ENCODE measurements at regions not wholly inside any gene's neighbourhood (a gene's known extent, or its start where the extent isn't known, plus 50 kb on each side); places are given as distances from the start of the nearest gene placed in this dataset.
A peak's percentile ranks its signal among the peaks of the same experiment; 100 is the strongest.
"Not testable (repeated sequence)": the region's sequence is repeated elsewhere in the genome, so short reads cannot be mapped to it uniquely, and the experiment has no call there.

DNA sequence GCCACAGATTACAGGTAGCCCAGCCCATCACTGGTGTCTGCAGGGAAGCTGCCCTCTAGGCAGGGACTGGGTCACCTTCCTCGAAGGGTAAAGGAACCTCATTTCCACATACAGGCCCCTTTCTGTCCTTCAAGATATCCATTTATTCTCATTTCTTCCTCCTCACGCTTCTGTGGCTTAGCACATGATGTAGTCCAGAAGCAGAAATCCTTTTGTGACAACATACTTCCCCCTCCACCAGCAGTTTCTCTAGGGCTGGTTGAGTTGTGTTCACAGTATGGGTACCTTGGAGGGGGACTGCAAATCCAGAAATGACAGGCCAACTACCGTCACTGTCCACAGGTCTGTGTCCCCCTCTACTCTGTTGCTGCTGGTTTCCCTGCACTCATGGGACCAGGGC is 364.9 kb downstream of the ANAPC1 start:
- H3K4me2 ChIP-seq (ENCODE audit: extremely low read depth, insufficient read depth, low read length) = no peak overlapping the region
- H3K36me3 ChIP-seq (ENCODE audit: control insufficient read depth, insufficient read depth, low read length) = no peaks in the 10 kb centered on the region
- TF ChIP-seq, protein P1, sequence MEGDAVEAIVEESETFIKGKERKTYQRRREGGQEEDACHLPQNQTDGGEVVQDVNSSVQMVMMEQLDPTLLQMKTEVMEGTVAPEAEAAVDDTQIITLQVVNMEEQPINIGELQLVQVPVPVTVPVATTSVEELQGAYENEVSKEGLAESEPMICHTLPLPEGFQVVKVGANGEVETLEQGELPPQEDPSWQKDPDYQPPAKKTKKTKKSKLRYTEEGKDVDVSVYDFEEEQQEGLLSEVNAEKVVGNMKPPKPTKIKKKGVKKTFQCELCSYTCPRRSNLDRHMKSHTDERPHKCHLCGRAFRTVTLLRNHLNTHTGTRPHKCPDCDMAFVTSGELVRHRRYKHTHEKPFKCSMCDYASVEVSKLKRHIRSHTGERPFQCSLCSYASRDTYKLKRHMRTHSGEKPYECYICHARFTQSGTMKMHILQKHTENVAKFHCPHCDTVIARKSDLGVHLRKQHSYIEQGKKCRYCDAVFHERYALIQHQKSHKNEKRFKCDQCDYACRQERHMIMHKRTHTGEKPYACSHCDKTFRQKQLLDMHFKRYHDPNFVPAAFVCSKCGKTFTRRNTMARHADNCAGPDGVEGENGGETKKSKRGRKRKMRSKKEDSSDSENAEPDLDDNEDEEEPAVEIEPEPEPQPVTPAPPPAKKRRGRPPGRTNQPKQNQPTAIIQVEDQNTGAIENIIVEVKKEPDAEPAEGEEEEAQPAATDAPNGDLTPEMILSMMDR (conservative IDR thresholded peaks at IDR 0.05 in 1 of 2, IDR thresholded peaks at IDR 0.05 in 1 of 2; ENCODE audit: low read depth in 1 of 2, low read length in 2 of 2) = no peak
- no peaks in the 10 kb centered on the region for H4K20me1 ChIP-seq (ENCODE audit: control insufficient read depth, extremely low read depth, insufficient read depth, low read length)
- no peaks in the 10 kb centered on the region for H3K79me2 ChIP-seq (ENCODE audit: control insufficient read depth, insufficient read depth, low read length)
- H3K9me3 ChIP-seq (ENCODE audit: control insufficient read depth, insufficient read depth, low read depth, low read length) = no peaks in the 10 kb centered on the region
- H3K27me3 ChIP-seq (ENCODE audit: control insufficient read depth, insufficient read depth, low read length) = no peaks in the 10 kb centered on the region
- no peak overlapping the region for H2AFZ ChIP-seq (ENCODE audit: low read length)
- H3K4me3 ChIP-seq (replicated peaks in 1 of 4; ENCODE audit: control extremely low read depth in 1 of 4, insufficient read depth in 1 of 4, low read depth in 3 of 4, low read length in 4 of 4) = no peak overlapping the region
- H3K27ac ChIP-seq (ENCODE audit: insufficient read depth, low read length) = no peak overlapping the region
- H3K4me1 ChIP-seq (ENCODE audit: control insufficient read depth, extremely low read depth, insufficient read depth, low read length) = peaks cover 15% of the 10 kb centered on the region
- no peak overlapping the region for H3K9ac ChIP-seq (ENCODE audit: insufficient read depth, low read length)
- DNase-seq (ENCODE audit: low read depth in 2 of 2) = no peak

DNA sequence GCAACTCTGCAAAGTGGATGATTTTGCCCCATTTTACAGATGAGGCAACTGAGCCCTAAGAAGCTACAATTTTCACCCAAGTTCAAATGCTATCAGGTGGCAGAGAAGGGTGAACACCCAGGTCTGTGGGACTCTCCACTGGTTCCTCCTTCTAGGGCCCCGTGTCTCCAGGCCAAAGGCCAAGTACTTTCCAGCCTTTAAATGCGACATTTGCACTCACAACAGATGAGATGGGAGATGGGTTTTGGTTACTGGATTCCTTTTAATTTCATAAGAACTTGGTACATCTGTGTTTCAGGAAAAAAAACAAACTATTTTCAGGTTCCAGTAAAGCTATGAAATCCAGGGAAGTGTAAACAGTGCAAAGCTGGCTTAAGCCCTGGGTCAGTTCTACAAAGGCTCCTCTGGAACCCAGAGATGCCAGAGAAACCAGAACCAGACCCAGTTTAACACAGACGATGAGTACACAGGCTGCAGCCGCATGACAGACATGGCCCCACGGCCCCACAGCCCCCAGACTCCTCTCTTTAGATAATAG is 361.7 kb downstream of the ANAPC1 start:
- peak; percentile 25 to 84 for DNase-seq (ENCODE audit: low read depth in 2 of 2)
- no peak for TF ChIP-seq EZH2 (IDR thresholded peaks at IDR 0.05; ENCODE audit: low read length, missing control alignments)
- TF ChIP-seq, protein P1 (conservative IDR thresholded peaks at IDR 0.05 in 1 of 2, IDR thresholded peaks at IDR 0.05 in 1 of 2; ENCODE audit: low read depth in 1 of 2, low read length in 2 of 2) = no peak
- Histone ChIP-seq H2AFZ (ENCODE audit: low read length) (no peak overlapping the region), H3K4me3 (replicated peaks in 1 of 4; ENCODE audit: control extremely low read depth in 1 of 4, insufficient read depth in 1 of 4, low read depth in 3 of 4, low read length in 4 of 4) (no peak overlapping the region), H3K4me2 (ENCODE audit: extremely low read depth, insufficient read depth, low read length) (no peak overlapping the region), H3K4me1 (ENCODE audit: control insufficient read depth, extremely low read depth, insufficient read depth, low read length) (peaks cover 15% of the 10 kb centered on the region), H3K9ac (ENCODE audit: insufficient read depth, low read length) (no peak overlapping the region), H3K27ac (ENCODE audit: insufficient read depth, low read length) (no peak overlapping the region), H4K20me1 (ENCODE audit: control insufficient read depth, extremely low read depth, insufficient read depth, low read length) (no peaks in the 10 kb centered on the region), H3K36me3 (ENCODE audit: control insufficient read depth, insufficient read depth, low read length) (no peaks in the 10 kb centered on the region), H3K9me3 (ENCODE audit: control insufficient read depth, insufficient read depth, low read depth, low read length) (no peaks in the 10 kb centered on the region), H3K27me3 (ENCODE audit: control insufficient read depth, insufficient read depth, low read length) (no peaks in the 10 kb centered on the region), H3K79me2 (ENCODE audit: control insufficient read depth, insufficient read depth, low read length) (no peaks in the 10 kb centered on the region)

DNA sequence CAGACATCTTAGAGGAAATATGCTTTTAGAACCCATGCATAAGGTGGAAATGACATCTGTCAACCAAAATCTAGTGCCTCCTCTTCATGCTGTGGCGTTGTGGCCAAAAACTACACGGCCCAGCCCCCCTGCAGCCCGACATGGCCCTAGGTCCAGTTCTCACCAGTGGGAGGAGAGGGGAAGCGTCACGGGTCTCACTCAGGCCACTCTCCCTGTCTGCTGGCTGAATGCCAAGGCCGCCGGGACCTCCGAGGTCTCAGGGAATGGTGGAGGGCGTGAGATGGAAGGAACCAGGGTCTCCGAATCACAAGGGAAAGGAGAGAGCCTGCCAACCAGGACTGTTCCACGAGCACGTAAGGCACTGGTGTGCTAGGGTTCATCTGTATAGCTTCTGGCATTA is 361.0 kb downstream of the ANAPC1 start:
- Histone ChIP-seq H3K4me1 (ENCODE audit: control insufficient read depth, extremely low read depth, insufficient read depth, low read length) (peaks cover 15% of the 10 kb centered on the region), H3K4me3 (replicated peaks in 1 of 4; ENCODE audit: control extremely low read depth in 1 of 4, insufficient read depth in 1 of 4, low read depth in 3 of 4, low read length in 4 of 4) (no peak overlapping the region), H2AFZ (ENCODE audit: low read length) (no peak overlapping the region), H3K27ac (ENCODE audit: insufficient read depth, low read length) (no peak overlapping the region), H3K36me3 (ENCODE audit: control insufficient read depth, insufficient read depth, low read length) (no peaks in the 10 kb centered on the region), H4K20me1 (ENCODE audit: control insufficient read depth, extremely low read depth, insufficient read depth, low read length) (no peaks in the 10 kb centered on the region), H3K79me2 (ENCODE audit: control insufficient read depth, insufficient read depth, low read length) (no peaks in the 10 kb centered on the region), H3K4me2 (ENCODE audit: extremely low read depth, insufficient read depth, low read length) (peak overlapping the region; percentile 9), H3K27me3 (ENCODE audit: control insufficient read depth, insufficient read depth, low read length) (no peaks in the 10 kb centered on the region), H3K9me3 (ENCODE audit: control insufficient read depth, insufficient read depth, low read depth, low read length) (no peaks in the 10 kb centered on the region), H3K9ac (ENCODE audit: insufficient read depth, low read length) (no peak overlapping the region)
- TF ChIP-seq EZH2 (IDR thresholded peaks at IDR 0.05; ENCODE audit: low read length, missing control alignments) = no peak
- TF ChIP-seq, protein P1 (conservative IDR thresholded peaks at IDR 0.05 in 1 of 2, IDR thresholded peaks at IDR 0.05 in 1 of 2; ENCODE audit: low read depth in 1 of 2, low read length in 2 of 2) = no peak
- no peak for DNase-seq (ENCODE audit: low read depth in 2 of 2)

DNA sequence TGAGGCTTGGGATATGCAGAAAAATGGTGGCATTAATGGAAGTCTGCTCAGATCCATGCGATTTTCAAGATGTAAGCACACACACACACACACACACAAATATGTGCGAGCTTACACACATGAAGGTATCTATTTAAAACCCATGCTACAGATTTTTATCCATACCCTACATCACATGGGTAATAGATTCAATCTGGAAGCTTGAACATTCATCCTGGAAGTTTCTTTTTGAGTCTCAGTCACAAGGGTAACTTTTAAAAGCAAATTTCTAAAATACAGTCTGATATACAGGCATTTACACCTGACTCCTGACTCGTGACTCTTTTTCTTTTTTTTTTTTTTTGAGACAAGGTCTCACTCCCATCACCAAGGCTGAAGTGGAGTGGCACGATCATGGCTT is 359.0 kb downstream of the ANAPC1 start:
- H4K20me1 ChIP-seq (ENCODE audit: control insufficient read depth, extremely low read depth, insufficient read depth, low read length); H3K36me3 ChIP-seq (ENCODE audit: control insufficient read depth, insufficient read depth, low read length); H3K79me2 ChIP-seq (ENCODE audit: control insufficient read depth, insufficient read depth, low read length); H3K27ac ChIP-seq (ENCODE audit: insufficient read depth, low read length); H3K9ac ChIP-seq (ENCODE audit: insufficient read depth, low read length); H3K27me3 ChIP-seq (ENCODE audit: control insufficient read depth, insufficient read depth, low read length); H3K4me3 ChIP-seq (replicated peaks in 1 of 4; ENCODE audit: control extremely low read depth in 1 of 4, insufficient read depth in 1 of 4, low read depth in 3 of 4, low read length in 4 of 4); H3K9me3 ChIP-seq (ENCODE audit: control insufficient read depth, insufficient read depth, low read depth, low read length); DNase-seq (ENCODE audit: low read depth in 2 of 2); H2AFZ ChIP-seq (ENCODE audit: low read length); H3K4me2 ChIP-seq (ENCODE audit: extremely low read depth, insufficient read depth, low read length): not testable (repeated sequence)
- H3K4me1 ChIP-seq (ENCODE audit: control insufficient read depth, extremely low read depth, insufficient read depth, low read length) = peaks cover 15% of the 10 kb centered on the region

DNA sequence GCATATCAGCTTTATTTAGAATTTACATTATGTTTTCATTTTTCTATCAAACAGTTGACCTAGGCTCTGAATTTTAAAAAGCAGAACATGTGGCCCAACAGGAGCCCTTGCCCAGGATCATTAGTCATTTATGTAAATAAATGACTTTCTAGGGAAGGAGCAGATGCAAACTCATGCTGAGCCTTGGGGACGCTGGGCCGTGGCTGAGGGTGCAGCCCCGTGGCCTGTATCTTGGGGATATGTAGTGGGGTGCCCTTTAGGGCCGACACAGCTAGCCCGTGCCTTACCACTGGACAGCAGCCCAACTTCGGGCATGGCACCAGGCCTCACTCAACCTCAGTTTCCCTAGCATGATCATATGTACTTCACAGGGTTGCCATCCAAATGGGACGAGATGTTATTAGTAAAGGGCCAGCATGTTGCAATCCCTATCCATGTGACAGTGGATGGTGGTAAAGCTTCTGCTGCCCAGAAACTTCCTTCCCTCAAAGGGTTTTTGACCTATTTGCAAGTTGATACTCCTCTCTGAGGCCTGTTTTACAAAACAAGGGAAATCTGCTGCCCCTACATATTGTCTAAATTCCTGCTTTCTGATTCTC is 357.9 kb downstream of the ANAPC1 start:
- peak in 1 of 2 donors; percentile 43 for DNase-seq (ENCODE audit: low read depth in 2 of 2)
- not testable (repeated sequence) for H3K36me3 ChIP-seq (ENCODE audit: control insufficient read depth, insufficient read depth, low read length); H3K4me3 ChIP-seq (replicated peaks in 1 of 4; ENCODE audit: control extremely low read depth in 1 of 4, insufficient read depth in 1 of 4, low read depth in 3 of 4, low read length in 4 of 4); H3K79me2 ChIP-seq (ENCODE audit: control insufficient read depth, insufficient read depth, low read length); H3K27me3 ChIP-seq (ENCODE audit: control insufficient read depth, insufficient read depth, low read length); H4K20me1 ChIP-seq (ENCODE audit: control insufficient read depth, extremely low read depth, insufficient read depth, low read length); H3K9me3 ChIP-seq (ENCODE audit: control insufficient read depth, insufficient read depth, low read depth, low read length); H2AFZ ChIP-seq (ENCODE audit: low read length); H3K4me2 ChIP-seq (ENCODE audit: extremely low read depth, insufficient read depth, low read length); H3K27ac ChIP-seq (ENCODE audit: insufficient read depth, low read length); H3K9ac ChIP-seq (ENCODE audit: insufficient read depth, low read length)
- H3K4me1 ChIP-seq (ENCODE audit: control insufficient read depth, extremely low read depth, insufficient read depth, low read length) = peaks cover 15% of the 10 kb centered on the region
